ENCODE measurements at regions not wholly inside any gene's neighbourhood (a gene's known extent, or its start where the extent isn't known, plus 50 kb on each side); places are given as distances from the start of the nearest gene placed in this dataset.

DNA sequence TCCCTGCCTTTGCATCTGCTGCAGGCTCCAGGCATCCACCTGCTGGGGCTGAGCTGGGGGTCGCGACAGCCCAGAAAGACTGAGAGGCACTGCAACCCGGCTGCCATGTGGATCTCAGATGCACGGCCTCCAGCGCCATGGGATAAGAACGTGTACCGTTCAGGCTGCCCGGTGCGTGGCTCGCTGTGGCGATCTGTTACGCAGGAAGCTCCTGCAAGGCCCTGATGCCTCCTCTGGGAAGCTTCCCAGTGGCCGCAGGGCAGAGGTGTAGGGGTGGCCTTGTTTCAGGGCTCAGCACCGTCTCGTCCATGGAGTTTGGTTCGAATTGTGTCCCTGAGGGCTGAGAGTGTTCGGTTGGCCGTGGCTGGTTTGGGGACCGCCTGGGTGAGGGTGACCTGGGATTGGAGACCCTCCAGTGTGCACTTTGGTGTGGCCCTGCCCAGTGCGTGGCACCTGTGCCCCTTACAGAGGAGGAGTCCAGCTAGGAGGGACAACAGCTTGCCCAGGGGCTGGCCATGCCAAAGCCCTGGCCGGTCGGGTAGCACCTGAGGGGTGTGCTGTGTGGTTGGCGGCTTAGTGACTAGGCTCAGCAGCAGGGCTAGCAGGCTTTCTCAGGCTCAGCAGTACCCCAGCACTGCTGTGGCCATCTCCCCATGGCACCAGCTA, 1184.5 kb downstream of the BRD1 start:
- DNase-seq (ENCODE audit: low spot score) (no peak), ATAC-seq (ENCODE audit: low FRiP score) (no peak)
- TF ChIP-seq, protein P1, sequence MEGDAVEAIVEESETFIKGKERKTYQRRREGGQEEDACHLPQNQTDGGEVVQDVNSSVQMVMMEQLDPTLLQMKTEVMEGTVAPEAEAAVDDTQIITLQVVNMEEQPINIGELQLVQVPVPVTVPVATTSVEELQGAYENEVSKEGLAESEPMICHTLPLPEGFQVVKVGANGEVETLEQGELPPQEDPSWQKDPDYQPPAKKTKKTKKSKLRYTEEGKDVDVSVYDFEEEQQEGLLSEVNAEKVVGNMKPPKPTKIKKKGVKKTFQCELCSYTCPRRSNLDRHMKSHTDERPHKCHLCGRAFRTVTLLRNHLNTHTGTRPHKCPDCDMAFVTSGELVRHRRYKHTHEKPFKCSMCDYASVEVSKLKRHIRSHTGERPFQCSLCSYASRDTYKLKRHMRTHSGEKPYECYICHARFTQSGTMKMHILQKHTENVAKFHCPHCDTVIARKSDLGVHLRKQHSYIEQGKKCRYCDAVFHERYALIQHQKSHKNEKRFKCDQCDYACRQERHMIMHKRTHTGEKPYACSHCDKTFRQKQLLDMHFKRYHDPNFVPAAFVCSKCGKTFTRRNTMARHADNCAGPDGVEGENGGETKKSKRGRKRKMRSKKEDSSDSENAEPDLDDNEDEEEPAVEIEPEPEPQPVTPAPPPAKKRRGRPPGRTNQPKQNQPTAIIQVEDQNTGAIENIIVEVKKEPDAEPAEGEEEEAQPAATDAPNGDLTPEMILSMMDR (IDR thresholded peaks at IDR 0.05), result no peak

DNA sequence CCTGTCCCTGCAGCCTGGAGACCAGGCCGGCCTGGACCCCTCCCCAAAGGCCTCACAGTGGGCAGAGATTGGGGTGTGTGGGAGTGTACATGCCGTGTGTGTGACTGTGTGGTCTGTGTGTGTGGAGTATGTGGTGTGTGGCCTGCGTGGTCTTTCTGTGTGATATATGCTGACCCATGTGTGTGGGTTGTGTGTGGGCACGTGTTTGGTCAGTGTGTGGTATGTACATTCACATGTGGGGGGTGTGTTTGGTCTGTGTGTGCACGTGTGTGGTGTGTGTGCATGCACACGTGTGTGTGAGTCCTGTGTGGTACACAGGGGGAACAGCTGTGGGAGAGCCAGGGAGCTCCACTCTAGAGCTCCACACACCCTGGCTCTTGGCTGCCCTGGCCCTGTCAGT, 1185.1 kb downstream of the BRD1 start:
- no peak for ATAC-seq (ENCODE audit: low FRiP score)
- no peak for DNase-seq (ENCODE audit: low spot score)
- TF ChIP-seq, protein P1 (IDR thresholded peaks at IDR 0.05), result no peak

DNA sequence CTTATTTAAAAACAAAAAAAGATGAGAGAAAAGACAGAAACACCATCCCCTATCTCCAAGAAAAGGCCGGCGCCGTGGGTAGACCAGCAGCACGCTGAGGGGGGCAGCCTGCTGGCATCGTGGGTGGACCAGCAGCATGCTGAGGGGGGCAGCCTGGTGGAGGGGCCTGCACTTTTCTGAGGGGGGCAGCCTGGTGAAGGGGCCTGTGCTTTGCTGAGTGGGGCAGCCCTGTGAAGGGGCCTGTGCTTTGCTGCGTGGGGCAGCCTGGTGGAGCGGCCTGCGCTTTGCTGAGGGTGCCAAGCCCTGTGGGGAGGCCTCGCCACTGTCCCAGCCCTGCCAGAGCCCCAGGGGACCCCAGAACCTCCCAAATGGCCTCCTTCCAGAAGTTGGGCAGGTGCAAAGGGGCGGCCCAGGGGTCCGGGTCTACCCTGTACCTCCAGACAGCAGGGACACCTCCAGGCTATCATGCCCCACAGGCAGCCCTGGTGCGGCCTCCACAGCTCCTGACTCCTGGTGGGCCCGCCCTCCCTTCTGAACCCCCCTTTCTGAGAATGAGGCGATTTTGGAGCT, 1185.7 kb downstream of the BRD1 start:
- DNase-seq (ENCODE audit: low spot score) (no peak), ATAC-seq (ENCODE audit: low FRiP score) (no peak)
- TF ChIP-seq, protein P1 (IDR thresholded peaks at IDR 0.05), result no peak

- TF ChIP-seq, protein P1 (IDR thresholded peaks at IDR 0.05), result no peak
- DNase-seq (ENCODE audit: low spot score) (no peak), ATAC-seq (ENCODE audit: low FRiP score) (no peak)
Observed at GRCh38 chr22:48640890-48641841, 1186.5 kb downstream of the BRD1 start.

- TF ChIP-seq, protein P1 (IDR thresholded peaks at IDR 0.05), result no peak
Observed at GRCh38 chr22:48639896-48640748, 1187.6 kb downstream of the BRD1 start.

GRCh38 chr22:48639021-48639795, 1188.5 kb downstream of the BRD1 start:
- TF ChIP-seq, protein P1 (IDR thresholded peaks at IDR 0.05), result no peak
- DNase-seq (ENCODE audit: low spot score) (no peak), ATAC-seq (ENCODE audit: low FRiP score) (no peak)

More at GRCh38 chr22:48639896-48640748, 1187.6 kb downstream of the BRD1 start:
- DNase-seq (ENCODE audit: low spot score) (no peak), ATAC-seq (ENCODE audit: low FRiP score) (no peak)

Data from omental fat pad (tissue), 3 donors.